AG10803 (cell line): ENCODE measurements at regions not wholly inside any gene's neighbourhood (a gene's known extent, or its start where the extent isn't known, plus 50 kb on each side); places are given as distances from the start of the nearest gene placed in this dataset.

Experiments
- DNase-seq: peaks from one replicate; pipeline ENCODE4 v3.0.0; 2010; ENCODE audit warnings: low read depth
- H3K4me3 ChIP-seq: 2 replicates; pipeline ENCODE4 v1.5.1; 2011; ENCODE audit warnings: mild to moderate bottlenecking, low read length, control low read depth
- TF ChIP-seq, protein P1 (sequence below): conservative IDR thresholded peaks from 2 replicates; pipeline ENCODE4 v1.5.1; 2011; ENCODE audit warnings: mild to moderate bottlenecking, low read length, control low read depth, inconsistent platforms

DNA sequence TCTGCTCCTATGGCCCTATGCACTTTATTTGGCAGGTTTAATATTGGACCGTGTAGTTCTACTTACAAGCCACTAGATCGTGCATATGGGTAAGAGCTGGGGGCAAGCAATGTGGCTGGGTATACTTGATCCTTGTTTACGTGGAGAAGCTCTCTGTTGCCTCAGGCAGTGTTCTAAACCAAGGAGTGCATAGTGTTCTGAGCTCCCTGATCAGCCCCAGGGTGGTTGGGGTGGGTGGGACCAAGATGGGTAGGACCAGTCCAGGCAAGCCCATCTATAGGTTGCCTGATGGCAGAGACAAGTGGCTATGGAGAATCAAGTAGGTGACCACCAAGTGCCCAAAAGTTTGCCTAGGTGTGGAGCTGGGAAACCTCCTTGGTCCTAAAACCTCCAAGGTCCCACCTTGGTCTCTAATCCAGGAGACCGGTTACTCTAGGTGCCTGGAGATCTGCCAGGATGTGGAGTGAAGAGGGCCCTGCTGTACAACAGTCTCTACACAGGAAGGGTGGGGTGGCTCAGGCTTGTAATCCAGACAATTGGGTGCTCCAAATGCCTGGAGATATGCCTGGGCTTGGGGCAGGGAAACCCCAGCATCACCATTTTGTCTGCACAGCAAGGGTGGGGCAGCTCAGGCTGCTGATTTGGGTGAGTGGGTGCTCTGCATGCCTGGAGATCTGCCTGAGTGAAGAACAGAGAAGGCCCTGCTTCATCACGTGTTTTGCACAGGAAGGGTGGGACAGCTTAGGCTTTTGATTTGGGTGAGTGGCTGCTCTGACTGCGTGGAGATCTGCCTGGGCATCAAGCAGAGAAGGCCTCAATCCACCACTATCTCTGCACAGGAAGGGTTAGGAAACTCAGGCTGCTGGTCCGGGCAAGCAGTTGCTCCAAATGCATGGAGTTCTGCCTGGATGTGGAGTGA is 659.8 kb downstream of the TLE4 start:
- no peak for DNase-seq
- H3K4me3 ChIP-seq = no peak overlapping the region
- TF ChIP-seq, protein P1, sequence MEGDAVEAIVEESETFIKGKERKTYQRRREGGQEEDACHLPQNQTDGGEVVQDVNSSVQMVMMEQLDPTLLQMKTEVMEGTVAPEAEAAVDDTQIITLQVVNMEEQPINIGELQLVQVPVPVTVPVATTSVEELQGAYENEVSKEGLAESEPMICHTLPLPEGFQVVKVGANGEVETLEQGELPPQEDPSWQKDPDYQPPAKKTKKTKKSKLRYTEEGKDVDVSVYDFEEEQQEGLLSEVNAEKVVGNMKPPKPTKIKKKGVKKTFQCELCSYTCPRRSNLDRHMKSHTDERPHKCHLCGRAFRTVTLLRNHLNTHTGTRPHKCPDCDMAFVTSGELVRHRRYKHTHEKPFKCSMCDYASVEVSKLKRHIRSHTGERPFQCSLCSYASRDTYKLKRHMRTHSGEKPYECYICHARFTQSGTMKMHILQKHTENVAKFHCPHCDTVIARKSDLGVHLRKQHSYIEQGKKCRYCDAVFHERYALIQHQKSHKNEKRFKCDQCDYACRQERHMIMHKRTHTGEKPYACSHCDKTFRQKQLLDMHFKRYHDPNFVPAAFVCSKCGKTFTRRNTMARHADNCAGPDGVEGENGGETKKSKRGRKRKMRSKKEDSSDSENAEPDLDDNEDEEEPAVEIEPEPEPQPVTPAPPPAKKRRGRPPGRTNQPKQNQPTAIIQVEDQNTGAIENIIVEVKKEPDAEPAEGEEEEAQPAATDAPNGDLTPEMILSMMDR = no peak

DNA sequence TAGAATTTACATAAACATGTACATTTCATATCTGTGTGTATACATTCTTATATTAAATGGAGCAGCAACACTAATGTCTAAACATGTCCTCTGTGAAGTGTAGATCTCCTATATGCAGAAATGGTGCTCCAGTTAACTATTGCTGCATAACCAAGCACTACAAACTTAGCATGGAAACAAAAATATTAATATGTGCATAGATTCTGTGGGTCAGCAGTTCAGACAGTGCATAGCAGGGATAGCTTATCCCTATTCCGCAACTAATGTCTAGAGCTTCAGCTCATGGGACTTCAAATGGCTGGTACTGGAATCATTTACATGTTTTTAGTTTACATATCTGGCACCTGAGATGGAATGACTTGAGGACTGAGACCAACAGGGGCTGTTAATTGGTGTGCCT is 652.1 kb downstream of the TLE4 start:
- TF ChIP-seq, protein P1 = no peak
- DNase-seq = no peak
- H3K4me3 ChIP-seq = no peak overlapping the region

DNA sequence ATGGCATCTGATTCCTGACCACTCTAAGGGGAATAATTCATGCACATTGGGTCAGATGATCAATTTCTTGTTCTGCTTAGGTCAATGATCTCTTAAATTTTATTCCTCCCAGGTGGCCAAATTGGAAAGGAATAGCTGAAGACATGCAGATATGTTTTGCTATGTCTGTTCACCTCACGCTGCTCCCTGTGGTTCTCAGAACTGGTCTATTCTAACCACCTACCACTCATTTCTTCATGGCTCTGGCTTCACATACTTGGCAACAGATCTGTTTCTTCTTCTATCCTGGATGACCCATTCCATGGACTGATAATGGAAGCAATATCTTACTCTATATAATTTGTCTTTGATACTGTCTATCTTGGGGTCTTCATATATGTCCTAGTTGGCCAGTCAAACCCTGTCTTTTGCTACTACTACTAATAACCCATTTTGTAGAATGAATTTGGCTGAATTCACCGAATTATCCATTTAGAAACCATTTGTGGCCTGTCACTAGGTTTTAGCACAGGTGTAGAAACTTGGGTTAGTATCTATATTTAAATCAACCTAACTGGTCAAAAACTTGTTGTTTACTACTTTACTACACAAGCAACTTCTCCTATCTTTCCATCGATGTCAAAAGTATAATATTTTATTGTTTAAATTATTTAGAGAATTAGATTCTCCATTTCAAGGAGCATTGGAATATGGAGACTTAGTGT is 650.9 kb downstream of the TLE4 start:
- no peak overlapping the region for H3K4me3 ChIP-seq
- TF ChIP-seq, protein P1 = no peak
- DNase-seq = no peak

DNA sequence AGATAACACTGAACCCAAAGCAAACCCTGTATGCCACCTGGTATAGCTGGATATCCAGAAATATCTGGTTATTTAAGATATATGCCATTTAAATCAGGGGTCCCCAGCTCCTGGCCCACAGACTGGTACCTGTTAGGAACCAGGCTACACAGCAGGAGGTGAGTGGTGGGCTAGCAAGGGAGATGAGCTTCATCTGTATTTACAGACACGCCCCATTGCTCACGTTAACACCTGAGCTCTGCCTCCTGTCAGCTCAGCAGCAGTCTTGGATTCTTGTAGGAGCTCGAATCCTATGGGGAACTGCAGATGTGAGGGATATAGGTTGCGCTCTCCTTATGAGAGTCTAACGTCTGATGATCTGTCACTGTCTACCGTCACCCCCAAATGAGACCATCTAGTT is 646.6 kb downstream of the TLE4 start:
- no peak overlapping the region for H3K4me3 ChIP-seq
- no peak for DNase-seq
- TF ChIP-seq, protein P1 = no peak

DNA sequence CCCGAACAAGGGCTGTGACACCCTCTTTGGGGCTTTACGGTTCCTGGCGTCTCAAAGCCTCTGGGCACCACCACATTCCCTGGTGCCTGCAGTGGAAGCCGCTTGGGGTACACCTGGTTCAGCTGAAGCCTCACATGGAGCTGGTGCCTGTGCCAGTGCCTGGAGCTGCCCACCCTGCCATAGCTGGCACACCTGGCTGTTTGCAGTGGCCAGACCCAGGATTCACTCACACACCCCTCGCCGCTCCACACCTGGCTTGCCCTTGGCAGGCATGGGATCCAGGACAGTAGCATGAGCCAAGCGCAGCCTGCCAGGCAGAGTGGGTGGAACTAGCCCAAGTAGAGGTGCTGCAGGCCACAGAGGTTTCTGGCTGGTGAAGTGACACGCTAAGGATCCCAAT is 641.8 kb downstream of the TLE4 start:
- TF ChIP-seq, protein P1 = no peak
- H3K4me3 ChIP-seq = no peak overlapping the region

DNA sequence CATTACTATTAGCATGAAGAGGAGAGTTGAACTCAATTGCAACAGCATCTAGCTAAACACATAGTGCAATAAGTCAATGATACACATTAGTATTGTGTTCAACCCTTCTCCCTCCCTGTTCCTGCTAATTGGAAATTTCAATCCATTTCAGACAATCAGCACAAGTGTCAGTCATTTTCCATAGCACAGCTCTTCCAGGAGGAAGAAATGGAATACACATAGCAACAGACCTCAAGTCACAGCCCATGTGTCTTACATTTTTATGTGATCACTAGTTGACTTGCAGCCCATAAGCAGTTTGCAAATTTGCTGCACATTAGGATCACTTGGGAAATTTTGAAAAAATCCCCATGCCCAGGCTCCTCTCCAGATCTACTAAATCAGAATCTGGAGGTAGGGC is 636.9 kb downstream of the TLE4 start:
- DNase-seq = no peak
- TF ChIP-seq, protein P1 = no peak
- no peak overlapping the region for H3K4me3 ChIP-seq

More for the DNA sequence above, 641.8 kb downstream of the TLE4 start:
- DNase-seq = no peak
